HG03460 (cell line): ENCODE measurements at regions not wholly inside any gene's neighbourhood (a gene's known extent, or its start where the extent isn't known, plus 50 kb on each side); places are given as distances from the start of the nearest gene placed in this dataset.

ENCODE experiments used
- ATAC-seq: cut with Tn5 transposase; IDR thresholded peaks from one replicate; pipeline ENCODE4 v1.9.1; 2021; ENCODE audit not compliant: unreplicated experiment

GRCh38 chr3:43865887-43866528 is 175.3 kb downstream of the ABHD5 start:
- ATAC-seq, result no peak

GRCh38 chr3:43866529-43867353 is 176.0 kb downstream of the ABHD5 start:
- no peak for ATAC-seq

- no peak for ATAC-seq
Observed at GRCh38 chr3:43867436-43868072, 176.8 kb downstream of the ABHD5 start.

- no peak for ATAC-seq
Observed at GRCh38 chr3:43869491-43869890, 178.8 kb downstream of the ABHD5 start.

- ATAC-seq, result no peak
Observed at GRCh38 chr3:43870120-43870519, 179.4 kb downstream of the ABHD5 start.

- no peak for ATAC-seq
Observed at GRCh38 chr3:43870844-43871626, 180.3 kb downstream of the ABHD5 start.

- ATAC-seq, result no peak
Observed at GRCh38 chr3:43871627-43872245, 181.0 kb downstream of the ABHD5 start.

- ATAC-seq, result no peak
Observed at GRCh38 chr3:43872301-43872700, 181.6 kb downstream of the ABHD5 start.

GRCh38 chr3:43872901-43873300 is 182.2 kb downstream of the ABHD5 start:
- no peak for ATAC-seq

GRCh38 chr3:43873723-43874122 is 183.0 kb downstream of the ABHD5 start:
- ATAC-seq, result no peak

- ATAC-seq, result no peak
Observed at GRCh38 chr3:43874290-43874689, 183.6 kb downstream of the ABHD5 start.

GRCh38 chr3:43874731-43875130 is 184.0 kb downstream of the ABHD5 start:
- ATAC-seq, result no peak

- ATAC-seq, result no peak
Observed at GRCh38 chr3:43876648-43877047, 185.9 kb downstream of the ABHD5 start.

GRCh38 chr3:43879166-43879565 is 188.4 kb downstream of the ABHD5 start:
- no peak for ATAC-seq

GRCh38 chr3:43882976-43883680 is 192.4 kb downstream of the ABHD5 start:
- ATAC-seq, result no peak

- no peak for ATAC-seq
Observed at GRCh38 chr3:43883729-43884396, 193.1 kb downstream of the ABHD5 start.

GRCh38 chr3:43884581-43884980 is 193.8 kb downstream of the ABHD5 start:
- ATAC-seq, result no peak

- ATAC-seq, result no peak
Observed at GRCh38 chr3:43885908-43886618, 195.3 kb downstream of the ABHD5 start.

- peak; percentile 16 for ATAC-seq
Observed at GRCh38 chr3:43892061-43892460, 201.3 kb downstream of the ABHD5 start.
